ENCODE measurements at regions not wholly inside any gene's neighbourhood (a gene's known extent, or its start where the extent isn't known, plus 50 kb on each side); places are given as distances from the start of the nearest gene placed in this dataset.

- TF ChIP-seq CTCF (IDR thresholded peaks at IDR 0.05 in 4 of 5, conservative IDR thresholded peaks at IDR 0.05 in 1 of 5) (no peak), POLR2A (IDR thresholded peaks at IDR 0.05) (no peak)
Measured at GRCh38 chrX:40253771-40254170, 156.0 kb upstream of the BCOR start.
